ENCODE measurements at regions not wholly inside any gene's neighbourhood (a gene's known extent, or its start where the extent isn't known, plus 50 kb on each side); places are given as distances from the start of the nearest gene placed in this dataset.

- no peaks in the 10 kb centered on the region for H3K9me3 Mint-ChIP-seq
- DNase-seq: no peak
- no peak overlapping the region for H3K27ac Mint-ChIP-seq
- H3K27me3 Mint-ChIP-seq (ENCODE audit: low read depth in 3 of 3): peaks cover 0 to 2% (median under 1%) of the 10 kb centered on the region in 3 donors
- no peaks in the 10 kb centered on the region for H3K36me3 Mint-ChIP-seq
- no peaks in the 10 kb centered on the region for H3K4me1 Mint-ChIP-seq
- no peak overlapping the region for H3K4me3 Mint-ChIP-seq
Measured at GRCh38 chr7:35581605-35582210, 113.2 kb downstream of the HERPUD2 start.

- H3K27me3 Mint-ChIP-seq (ENCODE audit: low read depth in 3 of 3): peaks cover 6 to 8% (median 7%) of the 10 kb centered on the region in 3 donors
- H3K27ac Mint-ChIP-seq: no peak overlapping the region
- no peak for DNase-seq
- H3K4me3 Mint-ChIP-seq: no peak overlapping the region
- no peaks in the 10 kb centered on the region for H3K36me3 Mint-ChIP-seq
- H3K9me3 Mint-ChIP-seq: no peaks in the 10 kb centered on the region
- H3K4me1 Mint-ChIP-seq: no peaks in the 10 kb centered on the region
Measured at GRCh38 chr7:35576031-35576573, 118.8 kb downstream of the HERPUD2 start.

GRCh38 chr7:35571611-35572240, 123.2 kb downstream of the HERPUD2 start:
- no peaks in the 10 kb centered on the region for H3K9me3 Mint-ChIP-seq
- H3K36me3 Mint-ChIP-seq: no peaks in the 10 kb centered on the region
- no peaks in the 10 kb centered on the region for H3K4me1 Mint-ChIP-seq
- no peak overlapping the region for H3K27ac Mint-ChIP-seq
- H3K4me3 Mint-ChIP-seq: no peak overlapping the region
- peaks cover 6 to 8% (median 6%) of the 10 kb centered on the region in 3 donors for H3K27me3 Mint-ChIP-seq (ENCODE audit: low read depth in 3 of 3)
- DNase-seq: no peak

GRCh38 chr7:35570937-35571336, 124.0 kb downstream of the HERPUD2 start:
- no peak overlapping the region for H3K27ac Mint-ChIP-seq
- peaks cover 3 to 8% (median 6%) of the 10 kb centered on the region in 3 donors for H3K27me3 Mint-ChIP-seq (ENCODE audit: low read depth in 3 of 3)
- H3K4me3 Mint-ChIP-seq: no peak overlapping the region
- DNase-seq: no peak
- H3K4me1 Mint-ChIP-seq: no peaks in the 10 kb centered on the region
- H3K9me3 Mint-ChIP-seq: no peaks in the 10 kb centered on the region
- no peaks in the 10 kb centered on the region for H3K36me3 Mint-ChIP-seq

- no peaks in the 10 kb centered on the region for H3K36me3 Mint-ChIP-seq
- H3K4me3 Mint-ChIP-seq: no peak overlapping the region
- DNase-seq: no peak
- no peaks in the 10 kb centered on the region for H3K9me3 Mint-ChIP-seq
- H3K4me1 Mint-ChIP-seq: no peaks in the 10 kb centered on the region
- no peak overlapping the region for H3K27ac Mint-ChIP-seq
- H3K27me3 Mint-ChIP-seq (ENCODE audit: low read depth in 3 of 3): peaks cover 0 to 3% (median 3%) of the 10 kb centered on the region in 3 donors
Measured at GRCh38 chr7:35565927-35566326, 129.0 kb downstream of the HERPUD2 start.

- H3K9me3 Mint-ChIP-seq: no peaks in the 10 kb centered on the region
- DNase-seq: no peak
- H3K27ac Mint-ChIP-seq: no peak overlapping the region
- peaks cover 0 to 3% (median 3%) of the 10 kb centered on the region in 3 donors for H3K27me3 Mint-ChIP-seq (ENCODE audit: low read depth in 3 of 3)
- H3K4me3 Mint-ChIP-seq: no peak overlapping the region
- H3K36me3 Mint-ChIP-seq: no peaks in the 10 kb centered on the region
- H3K4me1 Mint-ChIP-seq: no peaks in the 10 kb centered on the region
Measured at GRCh38 chr7:35558841-35559240, 136.1 kb downstream of the HERPUD2 start.

GRCh38 chr7:35556515-35557471, 138.1 kb downstream of the HERPUD2 start:
- Mint-ChIP-seq H3K4me1 (no peaks in the 10 kb centered on the region), H3K9me3 (no peaks in the 10 kb centered on the region), H3K36me3 (no peaks in the 10 kb centered on the region), H3K4me3 (no peak overlapping the region), H3K27me3 (ENCODE audit: low read depth in 3 of 3) (peaks cover 0 to 3% (median 2%) of the 10 kb centered on the region in 3 donors), H3K27ac (no peak overlapping the region)
- no peak for DNase-seq

GRCh38 chr7:35555934-35556333, 139.0 kb downstream of the HERPUD2 start:
- Mint-ChIP-seq H3K27me3 (ENCODE audit: low read depth in 3 of 3) (peaks cover 0 to 2% (median 0%) of the 10 kb centered on the region in 3 donors), H3K4me1 (no peaks in the 10 kb centered on the region), H3K9me3 (no peaks in the 10 kb centered on the region), H3K27ac (no peak overlapping the region), H3K36me3 (no peaks in the 10 kb centered on the region), H3K4me3 (no peak overlapping the region)
- DNase-seq: no peak

- no peak overlapping the region for H3K27ac Mint-ChIP-seq
- H3K27me3 Mint-ChIP-seq (ENCODE audit: low read depth in 3 of 3): peaks cover 0 to 2% (median 0%) of the 10 kb centered on the region in 3 donors
- H3K4me1 Mint-ChIP-seq: no peaks in the 10 kb centered on the region
- no peaks in the 10 kb centered on the region for H3K9me3 Mint-ChIP-seq
- no peaks in the 10 kb centered on the region for H3K36me3 Mint-ChIP-seq
- no peak overlapping the region for H3K4me3 Mint-ChIP-seq
- DNase-seq: no peak
Measured at GRCh38 chr7:35555386-35555785, 139.5 kb downstream of the HERPUD2 start.

GRCh38 chr7:35553519-35553918, 141.4 kb downstream of the HERPUD2 start:
- Mint-ChIP-seq H3K27me3 (ENCODE audit: low read depth in 3 of 3) (peaks cover 0 to 2% (median 0%) of the 10 kb centered on the region in 3 donors), H3K36me3 (no peaks in the 10 kb centered on the region), H3K4me3 (no peak overlapping the region), H3K9me3 (no peaks in the 10 kb centered on the region), H3K4me1 (no peaks in the 10 kb centered on the region), H3K27ac (no peak overlapping the region)
- DNase-seq: no peak

GRCh38 chr7:35552691-35553090, 142.2 kb downstream of the HERPUD2 start:
- DNase-seq: no peak
- Mint-ChIP-seq H3K27me3 (ENCODE audit: low read depth in 3 of 3) (peaks cover 0 to 2% (median 0%) of the 10 kb centered on the region in 3 donors), H3K36me3 (no peaks in the 10 kb centered on the region), H3K4me1 (no peaks in the 10 kb centered on the region), H3K9me3 (no peaks in the 10 kb centered on the region), H3K27ac (no peak overlapping the region), H3K4me3 (no peak overlapping the region)

GRCh38 chr7:35551321-35552081, 143.4 kb downstream of the HERPUD2 start:
- H3K36me3 Mint-ChIP-seq: no peaks in the 10 kb centered on the region
- peaks cover 0 to 2% (median 0%) of the 10 kb centered on the region in 3 donors for H3K27me3 Mint-ChIP-seq (ENCODE audit: low read depth in 3 of 3)
- peaks cover 0 to 3% of the 10 kb centered on the region in 2 donors for H3K4me1 Mint-ChIP-seq
- H3K4me3 Mint-ChIP-seq: no peak overlapping the region
- H3K27ac Mint-ChIP-seq: no peak overlapping the region
- H3K9me3 Mint-ChIP-seq: no peaks in the 10 kb centered on the region
- DNase-seq: no peak

- H3K27ac Mint-ChIP-seq: no peak overlapping the region
- no peak for DNase-seq
- peaks cover 0 to 2% (median 0%) of the 10 kb centered on the region in 3 donors for H3K27me3 Mint-ChIP-seq (ENCODE audit: low read depth in 3 of 3)
- H3K4me3 Mint-ChIP-seq: no peak overlapping the region
- H3K36me3 Mint-ChIP-seq: no peaks in the 10 kb centered on the region
- H3K4me1 Mint-ChIP-seq: peaks cover 5 to 10% of the 10 kb centered on the region in 2 donors
- H3K9me3 Mint-ChIP-seq: no peaks in the 10 kb centered on the region
Measured at GRCh38 chr7:35550831-35551230, 144.1 kb downstream of the HERPUD2 start.
